ENCODE measurements at regions not wholly inside any gene's neighbourhood (a gene's known extent, or its start where the extent isn't known, plus 50 kb on each side); places are given as distances from the start of the nearest gene placed in this dataset.

- Histone ChIP-seq H3K4me1 (no peaks in the 10 kb centered on the region), H3K4me3 (no peak overlapping the region), H3K9me3 (no peaks in the 10 kb centered on the region), H3K27ac (no peak overlapping the region), H3K27me3 (no peaks in the 10 kb centered on the region), H3K36me3 (no peaks in the 10 kb centered on the region)
- no peak for TF ChIP-seq POLR2A (IDR thresholded peaks at IDR 0.05)
- TF ChIP-seq EP300 (IDR thresholded peaks at IDR 0.05): no peak
- TF ChIP-seq CTCF (IDR thresholded peaks at IDR 0.05): no peak
- DNase-seq (ENCODE audit: low spot score in 2 of 2): no peak
Observed at GRCh38 chr11:92820860-92821259, 148.6 kb upstream of the MTNR1B start.

GRCh38 chr11:92822410-92822809, 147.0 kb upstream of the MTNR1B start:
- Histone ChIP-seq H3K9me3 (no peaks in the 10 kb centered on the region), H3K4me1 (peaks cover 0 to 15% (median 2%) of the 10 kb centered on the region in 4 donors), H3K27ac (no peak overlapping the region), H3K27me3 (no peaks in the 10 kb centered on the region), H3K36me3 (no peaks in the 10 kb centered on the region), H3K4me3 (no peak overlapping the region)
- WGBS, 2 donors: 93 to 99% methylated on average over 3 of the region's 3 CpGs
- no peak for DNase-seq (ENCODE audit: low spot score in 2 of 2)
- TF ChIP-seq CTCF (IDR thresholded peaks at IDR 0.05) (no peak), POLR2A (IDR thresholded peaks at IDR 0.05) (no peak)

- WGBS, 2 donors: 17 to 23% methylated on average over 1 of the region's 1 CpG
- H3K27me3 ChIP-seq: no peaks in the 10 kb centered on the region
- no peak overlapping the region for H3K27ac ChIP-seq
- H3K36me3 ChIP-seq: no peaks in the 10 kb centered on the region
- no peak for TF ChIP-seq CTCF (IDR thresholded peaks at IDR 0.05)
- TF ChIP-seq EP300 (IDR thresholded peaks at IDR 0.05): no peak
- TF ChIP-seq POLR2A (IDR thresholded peaks at IDR 0.05): no peak
- no peak overlapping the region for H3K4me3 ChIP-seq
- peaks cover 0 to 16% (median 2%) of the 10 kb centered on the region in 4 donors for H3K4me1 ChIP-seq
- H3K9me3 ChIP-seq: no peaks in the 10 kb centered on the region
- no peak for DNase-seq (ENCODE audit: low spot score in 2 of 2)
Observed at GRCh38 chr11:92826136-92826535, 143.3 kb upstream of the MTNR1B start.

GRCh38 chr11:92826603-92827002, 142.8 kb upstream of the MTNR1B start:
- DNase-seq (ENCODE audit: low spot score in 2 of 2): no peak
- TF ChIP-seq CTCF (IDR thresholded peaks at IDR 0.05) (no peak), POLR2A (IDR thresholded peaks at IDR 0.05) (no peak), EP300 (IDR thresholded peaks at IDR 0.05) (no peak)
- Histone ChIP-seq H3K27me3 (no peaks in the 10 kb centered on the region), H3K4me3 (no peak overlapping the region), H3K36me3 (no peaks in the 10 kb centered on the region), H3K4me1 (peaks cover 0 to 16% (median 2%) of the 10 kb centered on the region in 4 donors), H3K27ac (no peak overlapping the region), H3K9me3 (no peaks in the 10 kb centered on the region)
- 55 to 59% methylated on average over 1 of the region's 1 CpG for WGBS, 2 donors

- H3K4me1 ChIP-seq: peaks cover 0 to 16% (median 2%) of the 10 kb centered on the region in 4 donors
- no peak for DNase-seq (ENCODE audit: low spot score in 2 of 2)
- H3K27ac ChIP-seq: no peak overlapping the region
- no peaks in the 10 kb centered on the region for H3K36me3 ChIP-seq
- H3K4me3 ChIP-seq: no peak overlapping the region
- no peak for TF ChIP-seq POLR2A (IDR thresholded peaks at IDR 0.05)
- TF ChIP-seq EP300 (IDR thresholded peaks at IDR 0.05): no peak
- no peak for TF ChIP-seq CTCF (IDR thresholded peaks at IDR 0.05)
- 56 to 73% methylated on average over 2 of the region's 2 CpGs for WGBS, 2 donors
- no peaks in the 10 kb centered on the region for H3K9me3 ChIP-seq
- no peaks in the 10 kb centered on the region for H3K27me3 ChIP-seq
Observed at GRCh38 chr11:92827132-92827531, 142.3 kb upstream of the MTNR1B start.
